Gastroesophageal sphincter (tissue), 4 donors: ENCODE measurements at regions not wholly inside any gene's neighbourhood (a gene's known extent, or its start where the extent isn't known, plus 50 kb on each side); places are given as distances from the start of the nearest gene placed in this dataset.

Experiments
- ATAC-seq: fragments of 150-250 bp; one replicate; pipeline ENCODE4 v1.9.1; 2016; ENCODE audit warnings: mild to moderate bottlenecking, moderate library complexity
- H3K27ac ChIP-seq, 4 donors: fragments of 200-600 bp; sonication (generic) in 3 of 4; 1 replicate in 3 of 4; 2 replicates in 1 of 4; pipeline ENCODE4 v1.5.1; 2016 to 2019
- H3K27me3 ChIP-seq: fragments of 200-600 bp; sonication (generic); one replicate; pipeline ENCODE4 v1.5.1; 2019
- H3K36me3 ChIP-seq, 2 donors: fragments of 200-600 bp; sonication (generic); one replicate each; pipeline ENCODE4 v1.5.1; 2019; ENCODE audit warnings: control low read depth in 1 of 2
- H3K4me1 ChIP-seq, 3 donors: fragments of 200-600 bp; sonication (generic); 1 replicate in 2 of 3; 2 replicates in 1 of 3; pipeline ENCODE4 v1.5.1; 2016 to 2019; ENCODE audit warnings: control low read depth in 2 of 3
- H3K4me3 ChIP-seq, 2 donors: fragments of 200-600 bp; sonication (generic); one replicate each; pipeline ENCODE4 v1.5.1; 2019; ENCODE audit warnings: mild to moderate bottlenecking in 1 of 2, moderate library complexity in 1 of 2
- H3K9me3 ChIP-seq, 3 donors: fragments of 200-600 bp; sonication (generic); one replicate each; pipeline ENCODE4 v1.5.1; 2017 to 2019; ENCODE audit warnings: control low read depth in 2 of 3
- EP300 ChIP-seq: sonication (generic); formaldehyde crosslinking; IDR thresholded peaks from one replicate; pipeline ENCODE4 v1.6.1; 2017; ENCODE audit warnings: antibody characterized with exemption, mild to moderate bottlenecking
- POLR2A ChIP-seq, 2 donors: fragments of 450-650 bp; IDR thresholded peaks; one replicate each; pipeline ENCODE4 v1.6.1; 2017; ENCODE audit warnings: antibody characterized with exemption in 2 of 2, mild to moderate bottlenecking in 2 of 2, moderate library complexity in 1 of 2
- POLR2AphosphoS5 ChIP-seq: sonication (generic); formaldehyde crosslinking; IDR thresholded peaks from one replicate; pipeline ENCODE4 v1.6.1; 2017; ENCODE audit warnings: antibody characterized with exemption
- WGBS, 2 donors: methylation state at CpG; one replicate each; pipeline ENCODE4 v1.1.5; 2018; ENCODE audit warnings: low coverage in 1 of 2; 5-methylcytosine and 5-hydroxymethylcytosine counted together
- TF ChIP-seq, protein P1 (sequence below), 4 experiments: fragments of 200-600 bp in 2 of 4; fragments of 450-650 bp in 2 of 4; sonication (generic) in 1 of 4; IDR thresholded peaks; one replicate each; pipeline ENCODE4 v1.5.1; 2017 to 2019; ENCODE audit warnings: antibody characterized with exemption in 4 of 4, mild to moderate bottlenecking in 2 of 4, moderate library complexity in 2 of 4

DNA sequence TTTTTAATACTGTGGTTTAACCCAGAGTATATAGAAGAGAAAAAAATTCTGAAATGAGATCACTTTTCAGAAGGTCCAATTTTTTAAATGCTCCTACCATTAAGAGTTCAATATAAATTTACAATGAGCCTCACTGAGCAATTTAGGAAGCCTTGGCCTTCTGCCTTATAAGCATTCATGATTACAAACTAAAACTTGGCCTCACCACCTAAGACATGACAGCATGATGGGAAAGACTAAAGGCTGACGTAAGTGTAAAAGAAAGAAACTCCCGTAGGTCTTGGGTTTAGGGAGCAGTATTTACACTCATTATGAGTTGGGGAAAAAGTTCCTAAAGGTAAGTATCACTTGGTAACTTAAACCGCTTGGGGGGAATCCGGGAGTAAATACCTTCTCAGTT is 70.7 kb upstream of the ESRRG start:
- Histone ChIP-seq H3K36me3 (no peaks in the 10 kb centered on the region), H3K4me3 (no peak overlapping the region), H3K27me3 (no peaks in the 10 kb centered on the region), H3K27ac (peak overlapping the region in 1 of 4 donors; percentile 4), H3K9me3 (no peaks in the 10 kb centered on the region), H3K4me1 (peaks cover 0 to 5% (median 0%) of the 10 kb centered on the region in 3 donors)
- 16 to 56% methylated on average over 2 to 4 of the region's 4 CpGs for WGBS, 2 donors
- ATAC-seq: no peak
- TF ChIP-seq POLR2A (IDR thresholded peaks at IDR 0.05): no peak
- TF ChIP-seq EP300: no peak
- no peak for TF ChIP-seq POLR2AphosphoS5
- TF ChIP-seq, protein P1, sequence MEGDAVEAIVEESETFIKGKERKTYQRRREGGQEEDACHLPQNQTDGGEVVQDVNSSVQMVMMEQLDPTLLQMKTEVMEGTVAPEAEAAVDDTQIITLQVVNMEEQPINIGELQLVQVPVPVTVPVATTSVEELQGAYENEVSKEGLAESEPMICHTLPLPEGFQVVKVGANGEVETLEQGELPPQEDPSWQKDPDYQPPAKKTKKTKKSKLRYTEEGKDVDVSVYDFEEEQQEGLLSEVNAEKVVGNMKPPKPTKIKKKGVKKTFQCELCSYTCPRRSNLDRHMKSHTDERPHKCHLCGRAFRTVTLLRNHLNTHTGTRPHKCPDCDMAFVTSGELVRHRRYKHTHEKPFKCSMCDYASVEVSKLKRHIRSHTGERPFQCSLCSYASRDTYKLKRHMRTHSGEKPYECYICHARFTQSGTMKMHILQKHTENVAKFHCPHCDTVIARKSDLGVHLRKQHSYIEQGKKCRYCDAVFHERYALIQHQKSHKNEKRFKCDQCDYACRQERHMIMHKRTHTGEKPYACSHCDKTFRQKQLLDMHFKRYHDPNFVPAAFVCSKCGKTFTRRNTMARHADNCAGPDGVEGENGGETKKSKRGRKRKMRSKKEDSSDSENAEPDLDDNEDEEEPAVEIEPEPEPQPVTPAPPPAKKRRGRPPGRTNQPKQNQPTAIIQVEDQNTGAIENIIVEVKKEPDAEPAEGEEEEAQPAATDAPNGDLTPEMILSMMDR (IDR thresholded peaks at IDR 0.05): no peak

DNA sequence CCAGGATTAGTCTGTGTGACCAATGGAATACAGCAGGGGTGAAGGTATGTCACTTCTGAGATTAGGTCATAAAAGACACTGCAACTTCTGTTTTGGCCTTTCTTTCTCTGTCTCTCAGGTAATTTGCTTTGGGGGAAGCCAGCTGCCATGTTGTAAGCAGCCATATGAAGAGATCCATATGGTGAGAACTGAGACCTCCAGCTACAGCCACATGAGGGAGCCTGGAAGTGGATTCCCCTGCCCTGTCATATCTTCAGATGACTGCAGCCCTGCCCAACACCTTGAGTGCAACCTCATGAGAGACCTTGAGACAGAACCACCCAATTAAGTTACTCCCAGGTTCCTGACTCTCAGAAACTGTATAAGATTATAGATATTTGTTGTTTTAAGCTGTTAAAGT is 70.1 kb upstream of the ESRRG start:
- H3K4me3 ChIP-seq: no peak overlapping the region
- TF ChIP-seq POLR2AphosphoS5 (no peak), EP300 (no peak), POLR2A (IDR thresholded peaks at IDR 0.05) (no peak)
- TF ChIP-seq, protein P1 (IDR thresholded peaks at IDR 0.05): no peak
- no peaks in the 10 kb centered on the region for H3K36me3 ChIP-seq
- ATAC-seq: no peak
- peaks cover 0 to 5% (median 0%) of the 10 kb centered on the region in 3 donors for H3K4me1 ChIP-seq
- no peaks in the 10 kb centered on the region for H3K27me3 ChIP-seq
- no peak overlapping the region for H3K27ac ChIP-seq
- no peaks in the 10 kb centered on the region for H3K9me3 ChIP-seq

DNA sequence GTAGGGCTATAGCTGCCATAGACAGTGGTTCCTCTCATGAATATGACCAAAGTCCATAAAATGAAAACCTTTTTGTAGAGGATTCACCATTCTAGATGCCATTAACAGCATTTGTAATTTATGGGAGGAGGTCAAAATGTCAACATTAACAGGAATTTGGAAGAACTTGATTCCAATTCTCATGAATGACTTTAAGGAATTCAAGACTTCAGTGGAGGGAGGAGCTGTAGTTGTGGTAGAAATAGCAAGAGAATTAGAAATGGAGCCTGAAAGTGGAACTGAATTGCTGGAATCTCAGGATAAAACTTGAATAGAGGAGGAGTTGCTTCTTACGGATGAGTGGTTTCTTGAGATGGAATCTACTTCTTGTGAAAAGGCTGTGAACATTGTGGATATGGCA is 65.4 kb upstream of the ESRRG start:
- ATAC-seq: no peak
- H3K9me3 ChIP-seq: no peaks in the 10 kb centered on the region
- no peaks in the 10 kb centered on the region for H3K36me3 ChIP-seq
- H3K27ac ChIP-seq: no peak overlapping the region
- TF ChIP-seq EP300 (no peak), POLR2A (IDR thresholded peaks at IDR 0.05) (no peak), POLR2AphosphoS5 (no peak)
- TF ChIP-seq, protein P1 (IDR thresholded peaks at IDR 0.05): no peak
- peaks cover 0 to 27% (median 0%) of the 10 kb centered on the region in 3 donors for H3K4me1 ChIP-seq
- no peaks in the 10 kb centered on the region for H3K27me3 ChIP-seq
- H3K4me3 ChIP-seq: no peak overlapping the region
- 93 to 100% methylated on average over 1 of the region's 1 CpG for WGBS, 2 donors

DNA sequence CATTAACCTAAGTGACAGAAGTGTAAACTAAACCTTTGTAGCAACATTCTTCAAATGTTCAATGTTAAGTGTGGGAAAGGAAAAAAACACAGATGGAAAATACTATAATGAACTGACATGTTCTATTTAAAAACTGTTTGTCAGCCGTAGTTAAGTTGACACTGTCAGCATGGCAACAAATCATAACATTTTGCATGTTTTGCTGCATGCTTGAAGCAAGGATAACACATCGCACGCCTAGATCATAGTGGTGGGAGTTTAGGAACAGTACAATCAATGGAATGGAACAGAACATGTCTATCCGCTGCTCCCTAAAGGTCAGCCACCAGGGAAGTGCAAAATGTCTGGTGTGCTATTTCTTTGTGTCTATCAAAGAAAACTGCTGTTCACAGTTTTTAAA is 62.5 kb upstream of the ESRRG start:
- ATAC-seq: peak; percentile 25
- no peaks in the 10 kb centered on the region for H3K9me3 ChIP-seq
- H3K4me1 ChIP-seq: peaks cover 0 to 27% (median 0%) of the 10 kb centered on the region in 3 donors
- H3K27me3 ChIP-seq: no peaks in the 10 kb centered on the region
- TF ChIP-seq POLR2A (IDR thresholded peaks at IDR 0.05): no peak
- no peak for TF ChIP-seq POLR2AphosphoS5
- TF ChIP-seq, protein P1 (IDR thresholded peaks at IDR 0.05): no peak
- TF ChIP-seq EP300: no peak
- peak overlapping the region; percentile 30 to 71 (median 66) for H3K27ac ChIP-seq
- no peaks in the 10 kb centered on the region for H3K36me3 ChIP-seq
- peak overlapping the region; percentile 8 to 30 for H3K4me3 ChIP-seq
- WGBS, 2 donors: 14 to 21% methylated on average over 4 of the region's 4 CpGs

DNA sequence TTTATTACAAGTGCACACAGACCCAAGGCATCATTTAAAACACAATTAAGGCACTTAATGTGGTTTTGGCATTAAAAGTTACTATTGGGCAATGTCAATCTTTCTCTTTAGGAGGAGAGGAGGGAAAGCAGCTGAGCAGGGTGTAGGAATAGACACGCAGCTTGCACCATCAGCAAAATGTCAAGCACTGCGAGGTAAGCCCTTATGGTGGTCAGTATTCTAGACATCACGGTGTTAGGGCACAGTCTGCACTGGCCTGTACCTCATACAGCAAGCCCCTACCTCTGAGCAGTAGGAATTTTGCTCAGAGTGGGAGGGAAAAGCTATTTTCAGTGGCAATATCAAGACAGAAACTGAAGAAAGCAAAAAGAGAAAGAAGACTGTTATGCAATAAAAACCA is 62.0 kb upstream of the ESRRG start:
- Histone ChIP-seq H3K27me3 (no peaks in the 10 kb centered on the region), H3K4me1 (peaks cover 0 to 27% (median 0%) of the 10 kb centered on the region in 3 donors), H3K9me3 (no peaks in the 10 kb centered on the region), H3K4me3 (peak overlapping the region; percentile 8 to 30), H3K36me3 (no peaks in the 10 kb centered on the region), H3K27ac (peak overlapping the region; percentile 30 to 71 (median 66))
- 21 to 41% methylated on average over 3 of the region's 3 CpGs for WGBS, 2 donors
- no peak for ATAC-seq
- TF ChIP-seq, protein P1 (IDR thresholded peaks at IDR 0.05): no peak
- TF ChIP-seq POLR2A (IDR thresholded peaks at IDR 0.05) (no peak), EP300 (no peak), POLR2AphosphoS5 (no peak)
